ENCODE measurements at regions not wholly inside any gene's neighbourhood (a gene's known extent, or its start where the extent isn't known, plus 50 kb on each side); places are given as distances from the start of the nearest gene placed in this dataset.

- TF ChIP-seq CTCF (conservative IDR thresholded peaks at IDR 0.05 in 1 of 2, IDR thresholded peaks at IDR 0.05 in 1 of 2; ENCODE audit: low read depth in 1 of 2, low read length in 2 of 2) (no peak), EZH2 (IDR thresholded peaks at IDR 0.05; ENCODE audit: low read length, missing control alignments) (no peak)
Measured at GRCh38 chr6:18328540-18328939, 58.6 kb upstream of the RNF144B start.

Measured in fibroblast of lung (primary cell).